HG02870 (cell line): ENCODE measurements at regions not wholly inside any gene's neighbourhood (a gene's known extent, or its start where the extent isn't known, plus 50 kb on each side); places are given as distances from the start of the nearest gene placed in this dataset.
"Not testable (repeated sequence)": the region's sequence is repeated elsewhere in the genome, so short reads cannot be mapped to it uniquely, and the experiment has no call there.

Source experiments
- ATAC-seq: cut with Tn5 transposase; IDR thresholded peaks from one replicate; pipeline ENCODE4 v1.9.1; 2021; ENCODE audit warnings: mild to moderate bottlenecking, moderate library complexity; ENCODE audit not compliant: unreplicated experiment

GRCh38 chr5:103389357-103389756, 130.8 kb downstream of the MACIR start:
- ATAC-seq = no peak

GRCh38 chr5:103385722-103386121, 127.2 kb downstream of the MACIR start:
- no peak for ATAC-seq

- not testable (repeated sequence) for ATAC-seq
These were observed 119.1 kb downstream of the MACIR start for GRCh38 chr5:103377638-103378037.

- ATAC-seq = no peak
These were observed 117.5 kb downstream of the MACIR start for GRCh38 chr5:103375863-103376591.

GRCh38 chr5:103375350-103375749, 116.8 kb downstream of the MACIR start:
- no peak for ATAC-seq

- ATAC-seq = no peak
These were observed 116.0 kb downstream of the MACIR start for GRCh38 chr5:103374473-103374963.

GRCh38 chr5:103373597-103374472, 115.3 kb downstream of the MACIR start:
- no peak for ATAC-seq

GRCh38 chr5:103371046-103371607, 112.6 kb downstream of the MACIR start:
- ATAC-seq = no peak

GRCh38 chr5:103369125-103370120, 110.9 kb downstream of the MACIR start:
- no peak for ATAC-seq

GRCh38 chr5:103367702-103368101, 109.1 kb downstream of the MACIR start:
- ATAC-seq = no peak

GRCh38 chr5:103366918-103367549, 108.5 kb downstream of the MACIR start:
- ATAC-seq = no peak

- ATAC-seq = no peak
These were observed 105.5 kb downstream of the MACIR start for GRCh38 chr5:103364074-103364473.

- no peak for ATAC-seq
These were observed 103.6 kb downstream of the MACIR start for GRCh38 chr5:103362211-103362610.

- no peak for ATAC-seq
These were observed 101.9 kb downstream of the MACIR start for GRCh38 chr5:103360475-103360874.

- no peak for ATAC-seq
These were observed 99.9 kb downstream of the MACIR start for GRCh38 chr5:103358305-103358995.

GRCh38 chr5:103357636-103358035, 99.1 kb downstream of the MACIR start:
- no peak for ATAC-seq

- ATAC-seq = no peak
These were observed 98.0 kb downstream of the MACIR start for GRCh38 chr5:103356350-103357091.

GRCh38 chr5:103355579-103355978, 97.0 kb downstream of the MACIR start:
- ATAC-seq = no peak

- no peak for ATAC-seq
These were observed 95.9 kb downstream of the MACIR start for GRCh38 chr5:103354446-103354845.
